ENCODE measurements at regions not wholly inside any gene's neighbourhood (a gene's known extent, or its start where the extent isn't known, plus 50 kb on each side); places are given as distances from the start of the nearest gene placed in this dataset.
"Not testable (repeated sequence)": the region's sequence is repeated elsewhere in the genome, so short reads cannot be mapped to it uniquely, and the experiment has no call there.

- DNase-seq: no peak
Measured at GRCh38 chr4:14396183-14396582, 606.1 kb upstream of the CPEB2 start.

- no peak for DNase-seq
Measured at GRCh38 chr4:14399848-14400247, 602.4 kb upstream of the CPEB2 start.

- no peak for DNase-seq
Measured at GRCh38 chr4:14400307-14400706, 602.0 kb upstream of the CPEB2 start.

GRCh38 chr4:14403132-14403531, 599.1 kb upstream of the CPEB2 start:
- DNase-seq: no peak

DNA sequence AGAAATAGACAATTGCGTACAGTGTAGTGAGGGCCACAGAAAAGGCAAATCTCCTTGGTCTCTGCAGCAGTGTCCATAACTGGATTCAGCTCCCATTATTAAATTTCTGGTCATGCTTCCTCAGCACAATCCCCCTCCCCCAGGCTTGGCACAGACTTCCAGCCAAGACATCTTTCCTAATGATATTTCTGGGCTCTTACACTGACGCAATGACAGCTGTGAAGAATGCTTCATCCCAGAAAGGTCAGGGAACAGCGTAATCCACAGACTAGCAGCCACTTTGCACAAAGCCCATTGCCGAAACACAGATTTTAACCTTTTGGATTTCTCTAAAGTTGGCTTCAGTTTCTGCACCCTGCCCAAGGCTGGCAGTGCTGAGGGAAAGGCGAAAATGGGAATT, 597.6 kb upstream of the CPEB2 start:
- DNase-seq: no peak

- DNase-seq: no peak
Measured at GRCh38 chr4:14410516-14410915, 591.8 kb upstream of the CPEB2 start.

DNA sequence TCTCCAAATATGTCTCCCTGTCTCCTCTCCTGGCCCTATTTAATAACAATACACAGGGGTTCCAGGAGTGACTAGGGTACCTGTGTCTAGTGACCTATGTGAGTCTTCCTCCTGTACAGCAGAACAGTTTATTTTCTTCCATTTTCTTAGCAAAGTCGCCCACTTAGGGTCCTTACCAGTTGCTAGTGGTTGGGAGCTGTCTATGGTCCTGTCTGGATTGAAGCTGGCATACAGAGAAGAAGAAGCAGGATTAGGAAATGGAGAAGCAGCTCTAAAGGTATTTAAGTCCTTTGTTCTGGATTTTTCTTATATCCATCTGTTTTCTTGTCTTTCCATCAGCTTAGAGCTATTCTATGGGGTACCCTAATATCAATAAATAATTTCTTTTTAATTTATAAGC, 587.1 kb upstream of the CPEB2 start:
- no peak for DNase-seq

DNA sequence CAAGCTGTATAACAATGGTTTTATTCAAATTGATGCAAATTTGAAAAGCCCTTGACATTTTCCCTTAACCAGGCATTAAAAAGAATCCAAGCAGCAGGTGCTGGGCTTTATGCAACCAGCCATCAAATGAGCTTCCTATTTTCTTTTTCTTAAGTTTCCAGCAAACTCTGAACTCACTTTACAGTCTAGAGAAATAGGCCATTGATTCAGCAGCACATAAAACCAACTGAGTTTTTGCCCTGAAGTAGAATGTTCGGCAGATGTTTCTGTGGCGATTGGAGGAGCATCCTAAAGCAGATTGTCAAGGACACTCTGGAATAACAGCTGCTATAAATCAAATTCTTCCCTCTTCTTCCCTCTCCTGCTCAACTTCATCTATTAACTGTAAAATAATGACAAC, 582.8 kb upstream of the CPEB2 start:
- DNase-seq: no peak

DNA sequence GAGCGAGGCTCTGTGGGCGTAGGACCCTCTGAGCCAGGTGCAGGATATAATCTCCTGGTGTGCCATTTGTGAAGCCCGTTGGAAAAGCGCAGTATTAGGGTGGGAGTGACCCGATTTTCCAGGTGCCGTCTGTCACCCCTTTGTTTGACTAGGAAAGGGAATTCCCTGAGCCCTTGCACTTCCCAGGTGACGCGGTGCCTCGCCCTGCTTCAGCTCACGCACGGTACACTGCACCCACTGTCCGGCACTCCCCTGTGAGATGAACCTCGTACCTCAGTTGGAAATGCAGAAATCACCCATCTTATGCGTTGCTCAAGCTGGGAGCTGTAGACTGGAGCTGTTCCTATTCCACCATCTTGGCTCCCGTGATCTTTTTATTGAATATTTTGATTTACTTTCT, 576.0 kb upstream of the CPEB2 start:
- DNase-seq: not testable (repeated sequence)

DNA sequence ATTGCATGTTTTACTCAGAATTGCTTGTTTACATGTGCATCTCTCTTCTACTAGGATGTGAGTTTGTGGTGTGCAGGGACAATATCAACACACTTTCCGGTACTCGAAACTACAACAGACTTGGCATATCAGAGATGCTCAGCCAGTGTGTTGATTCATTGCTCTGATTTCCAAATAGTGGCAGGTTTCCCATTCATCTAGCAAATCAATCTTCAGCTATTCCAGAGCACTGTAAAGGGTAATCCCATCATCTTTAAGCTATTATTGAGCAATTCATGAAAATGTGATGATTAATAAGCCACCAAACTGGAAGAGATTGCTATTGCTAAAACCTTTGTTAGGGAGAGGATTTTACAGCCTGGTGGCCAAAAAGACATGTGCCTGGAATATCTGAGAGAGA, 574.2 kb upstream of the CPEB2 start:
- no peak for DNase-seq

DNA sequence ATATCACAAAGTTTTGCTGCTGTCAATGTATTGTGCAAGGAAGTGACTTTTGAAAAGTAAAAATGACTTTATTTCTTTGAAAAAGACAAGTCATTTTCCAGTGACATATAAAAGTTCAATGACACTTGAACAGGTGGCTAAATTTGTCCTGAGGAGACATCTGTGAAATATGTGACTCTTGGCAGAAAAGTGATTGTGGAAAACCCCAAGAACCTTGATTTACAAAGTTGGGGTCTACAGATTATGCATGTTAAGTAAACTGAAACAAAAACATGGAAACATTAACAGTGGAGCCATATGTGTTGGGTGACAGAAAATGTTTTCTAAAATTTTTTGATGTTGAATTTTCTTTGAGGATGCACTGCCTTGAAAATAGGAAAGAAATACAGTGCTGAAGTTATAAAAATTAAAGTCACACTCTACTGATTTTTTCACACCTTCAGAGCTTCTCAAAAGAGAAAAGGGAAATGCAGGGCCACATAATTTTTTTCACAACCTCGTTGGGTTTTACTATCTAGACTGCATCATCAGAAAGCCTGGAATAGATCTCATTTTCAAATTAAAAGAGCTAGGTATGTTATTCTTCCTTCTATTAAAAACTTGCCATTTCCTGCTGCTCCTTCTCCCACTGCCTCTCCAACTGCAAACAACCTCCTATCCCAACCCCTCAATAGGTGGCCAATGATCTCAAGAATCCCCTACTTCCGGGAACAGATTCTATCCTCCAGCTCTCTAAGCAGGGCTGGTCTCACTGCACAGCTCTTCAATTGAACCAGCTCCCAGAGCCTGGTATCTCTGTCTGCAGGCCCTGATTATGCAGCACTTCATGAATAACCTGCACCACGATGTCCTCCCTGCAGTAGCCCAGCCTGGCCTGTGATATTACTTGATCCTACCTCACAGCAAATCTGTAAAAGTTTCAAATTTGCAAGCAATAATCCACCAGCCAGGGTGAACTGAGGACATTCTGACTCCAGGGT, 570.8 kb upstream of the CPEB2 start:
- no peak for DNase-seq

GRCh38 chr4:14434483-14434882, 567.8 kb upstream of the CPEB2 start:
- DNase-seq: no peak

- DNase-seq: no peak
Measured at GRCh38 chr4:14434916-14435315, 567.4 kb upstream of the CPEB2 start.

DNA sequence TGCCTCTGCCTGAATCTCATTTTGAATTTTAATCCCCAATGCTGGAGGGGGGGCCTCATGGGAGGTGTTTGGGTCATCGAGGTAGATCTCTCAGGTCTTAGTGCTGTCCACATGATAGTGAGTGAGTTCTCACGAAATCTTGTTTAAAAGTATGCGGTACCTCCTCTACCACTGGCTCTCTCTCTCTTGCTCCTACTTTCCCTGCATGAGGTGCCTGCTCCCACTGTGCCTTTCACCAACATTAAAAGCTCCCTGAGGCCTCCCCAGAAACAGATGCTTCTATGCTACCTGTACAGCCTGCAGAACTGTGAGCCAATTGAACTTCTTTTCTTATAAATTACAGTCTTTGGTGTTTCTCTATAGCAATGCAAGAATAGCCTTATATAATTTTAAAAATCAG, 560.7 kb upstream of the CPEB2 start:
- no peak for DNase-seq

DNA sequence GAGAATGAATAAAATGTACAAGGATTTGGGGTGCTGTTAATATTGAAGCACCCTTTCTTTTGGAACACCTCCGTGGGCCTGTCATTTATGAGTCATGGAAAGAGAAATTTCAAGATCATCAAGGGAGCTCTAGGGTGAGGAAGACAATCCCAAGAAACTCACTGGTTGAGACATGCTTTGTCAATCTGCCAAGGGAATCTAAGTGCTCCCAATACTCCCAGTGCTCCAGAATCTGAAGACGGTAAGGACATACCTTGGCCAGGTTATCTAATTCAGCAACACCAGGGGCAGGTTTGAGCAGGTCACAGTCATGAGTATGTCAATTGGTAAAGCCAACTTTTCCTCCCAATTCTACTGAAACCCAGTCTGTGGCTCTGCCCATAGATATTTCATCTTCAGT, 556.4 kb upstream of the CPEB2 start:
- DNase-seq: no peak

- DNase-seq: no peak
Measured at GRCh38 chr4:14446311-14446710, 556.0 kb upstream of the CPEB2 start.

DNA sequence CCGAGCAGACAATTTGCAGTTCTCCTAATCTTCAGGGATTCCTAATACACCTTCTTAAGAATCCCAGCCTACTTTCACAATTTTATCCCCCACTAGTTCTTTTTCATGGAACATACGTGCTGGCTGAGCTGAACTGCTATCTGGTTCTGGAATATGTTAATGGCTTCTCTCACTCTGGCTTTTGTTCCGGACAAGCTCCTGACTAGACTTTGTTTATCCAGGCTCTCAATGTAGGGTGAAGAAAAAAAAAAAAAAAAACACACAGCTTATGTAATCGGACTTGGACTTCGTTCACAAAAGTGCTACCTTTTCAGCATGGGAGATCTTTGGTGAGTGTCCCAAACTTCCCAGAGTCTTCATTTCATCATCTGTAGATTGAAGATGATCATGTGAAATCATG, 555.4 kb upstream of the CPEB2 start:
- no peak for DNase-seq

GRCh38 chr4:14449308-14449707, 553.0 kb upstream of the CPEB2 start:
- no peak for DNase-seq

DNA sequence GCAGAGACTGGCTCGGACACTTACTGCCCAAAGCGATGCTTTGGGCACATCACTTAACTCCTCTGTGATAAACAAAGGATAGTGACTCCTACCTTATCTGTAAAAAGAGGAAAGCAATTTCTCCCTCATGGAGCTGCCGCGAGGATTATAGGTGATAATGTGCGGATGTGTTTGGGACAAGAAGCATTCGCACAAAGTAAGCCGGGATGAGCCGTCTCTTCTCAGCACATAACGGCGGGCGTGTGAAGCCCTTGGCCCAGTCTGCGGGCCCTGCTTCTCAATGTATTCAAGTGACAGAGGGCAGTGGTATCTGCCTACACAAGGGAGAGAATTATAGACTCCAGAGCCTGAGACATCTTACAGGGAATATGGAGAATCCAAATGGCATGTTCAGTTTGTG, 550.3 kb upstream of the CPEB2 start:
- DNase-seq: no peak

DNA sequence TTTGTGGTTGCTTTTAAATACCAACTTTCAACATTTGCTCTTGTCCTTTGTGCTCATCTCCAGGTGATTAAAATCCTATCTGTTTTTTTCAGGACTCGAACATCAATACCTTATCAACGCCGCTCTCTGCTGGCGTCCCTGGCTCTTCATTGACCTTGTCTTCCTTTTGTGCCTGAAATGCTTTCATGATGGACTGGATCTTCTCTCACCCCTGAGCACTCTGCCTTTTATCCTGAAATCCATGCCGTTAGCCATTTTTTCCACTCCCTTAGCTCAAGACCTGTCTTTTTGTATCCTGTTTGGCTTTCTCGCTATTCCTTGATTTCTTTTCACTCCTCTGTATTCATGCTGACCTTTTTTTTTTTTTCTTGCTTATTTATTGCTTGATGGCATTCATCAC, 549.5 kb upstream of the CPEB2 start:
- DNase-seq: no peak

- DNase-seq: no peak
Measured at GRCh38 chr4:14458463-14458862, 543.8 kb upstream of the CPEB2 start.

- no peak for DNase-seq
Measured at GRCh38 chr4:14465057-14465456, 537.2 kb upstream of the CPEB2 start.

- no peak for DNase-seq
Measured at GRCh38 chr4:14465507-14465906, 536.8 kb upstream of the CPEB2 start.

GRCh38 chr4:14478504-14478903, 523.8 kb upstream of the CPEB2 start:
- DNase-seq: no peak

GRCh38 chr4:14496408-14496807, 505.9 kb upstream of the CPEB2 start:
- DNase-seq: no peak
